NCI-H1105 treated with DMSO at 0.1 percent for 48 hours (cell line): ENCODE measurements at regions not wholly inside any gene's neighbourhood (a gene's known extent, or its start where the extent isn't known, plus 50 kb on each side); places are given as distances from the start of the nearest gene placed in this dataset.

ENCODE experiments used
- DNase-seq: peaks from one replicate; lab custom pipeline; 2025; lab: John Stamatoyannopoulos, UW

- DNase-seq: no peak
Measured at GRCh38 chr10:3691482-3691881, 93.5 kb downstream of the KLF6 start.

- DNase-seq: no peak
Measured at GRCh38 chr10:3689871-3690510, 95.0 kb downstream of the KLF6 start.

GRCh38 chr10:3687510-3688081, 97.4 kb downstream of the KLF6 start:
- no peak for DNase-seq

- DNase-seq: no peak
Measured at GRCh38 chr10:3685384-3685783, 99.6 kb downstream of the KLF6 start.

GRCh38 chr10:3684891-3685290, 100.1 kb downstream of the KLF6 start:
- DNase-seq: no peak

- no peak for DNase-seq
Measured at GRCh38 chr10:3683560-3683959, 101.4 kb downstream of the KLF6 start.

GRCh38 chr10:3682745-3683144, 102.3 kb downstream of the KLF6 start:
- DNase-seq: no peak

GRCh38 chr10:3681642-3682554, 103.1 kb downstream of the KLF6 start:
- no peak for DNase-seq

- DNase-seq: no peak
Measured at GRCh38 chr10:3679950-3680629, 104.9 kb downstream of the KLF6 start.

- DNase-seq: no peak
Measured at GRCh38 chr10:3678629-3679227, 106.3 kb downstream of the KLF6 start.

- DNase-seq: no peak
Measured at GRCh38 chr10:3676564-3676963, 108.4 kb downstream of the KLF6 start.

- no peak for DNase-seq
Measured at GRCh38 chr10:3672220-3672619, 112.8 kb downstream of the KLF6 start.

GRCh38 chr10:3671386-3671955, 113.5 kb downstream of the KLF6 start:
- no peak for DNase-seq

- DNase-seq: no peak
Measured at GRCh38 chr10:3668966-3669330, 116.1 kb downstream of the KLF6 start.

- DNase-seq: no peak
Measured at GRCh38 chr10:3668276-3668965, 116.6 kb downstream of the KLF6 start.

- DNase-seq: no peak
Measured at GRCh38 chr10:3666525-3667302, 118.3 kb downstream of the KLF6 start.

GRCh38 chr10:3665316-3665908, 119.6 kb downstream of the KLF6 start:
- DNase-seq: no peak

GRCh38 chr10:3662775-3663174, 122.2 kb downstream of the KLF6 start:
- DNase-seq: no peak

GRCh38 chr10:3661271-3661670, 123.7 kb downstream of the KLF6 start:
- DNase-seq: no peak

GRCh38 chr10:3660753-3661152, 124.3 kb downstream of the KLF6 start:
- no peak for DNase-seq
